ENCODE measurements at regions not wholly inside any gene's neighbourhood (a gene's known extent, or its start where the extent isn't known, plus 50 kb on each side); places are given as distances from the start of the nearest gene placed in this dataset.

DNA sequence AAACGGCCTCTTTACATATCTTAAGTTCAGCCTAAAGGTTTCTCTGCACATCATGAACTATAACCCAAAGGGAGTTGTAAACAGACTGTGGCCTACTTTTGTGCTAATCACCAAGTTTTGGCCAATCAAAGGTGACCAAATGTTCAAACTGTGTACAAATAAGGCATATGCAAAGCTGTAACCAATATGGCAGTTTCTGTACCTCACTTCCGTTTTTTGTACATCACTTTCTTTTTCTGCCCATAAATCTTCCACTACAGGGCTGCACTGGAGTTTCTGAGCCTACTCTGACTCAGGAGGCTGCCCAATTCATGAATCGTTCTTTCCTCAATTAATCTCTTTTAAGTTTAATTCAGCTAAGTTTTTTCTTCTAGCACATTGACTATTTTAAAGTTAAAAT lies 318.7 kb downstream of the SLC7A11 start:
- Mint-ChIP-seq H3K27ac (ENCODE audit: unreplicated experiment) (no peak overlapping the region), H3K4me1 (ENCODE audit: unreplicated experiment) (no peaks in the 10 kb centered on the region), H3K27me3 (ENCODE audit: unreplicated experiment) (no peaks in the 10 kb centered on the region), H3K4me3 (ENCODE audit: unreplicated experiment) (no peak overlapping the region), H3K9me3 (ENCODE audit: unreplicated experiment) (no peaks in the 10 kb centered on the region), H3K36me3 (ENCODE audit: low read depth, unreplicated experiment) (no peaks in the 10 kb centered on the region)
- TF ChIP-seq, protein P1, sequence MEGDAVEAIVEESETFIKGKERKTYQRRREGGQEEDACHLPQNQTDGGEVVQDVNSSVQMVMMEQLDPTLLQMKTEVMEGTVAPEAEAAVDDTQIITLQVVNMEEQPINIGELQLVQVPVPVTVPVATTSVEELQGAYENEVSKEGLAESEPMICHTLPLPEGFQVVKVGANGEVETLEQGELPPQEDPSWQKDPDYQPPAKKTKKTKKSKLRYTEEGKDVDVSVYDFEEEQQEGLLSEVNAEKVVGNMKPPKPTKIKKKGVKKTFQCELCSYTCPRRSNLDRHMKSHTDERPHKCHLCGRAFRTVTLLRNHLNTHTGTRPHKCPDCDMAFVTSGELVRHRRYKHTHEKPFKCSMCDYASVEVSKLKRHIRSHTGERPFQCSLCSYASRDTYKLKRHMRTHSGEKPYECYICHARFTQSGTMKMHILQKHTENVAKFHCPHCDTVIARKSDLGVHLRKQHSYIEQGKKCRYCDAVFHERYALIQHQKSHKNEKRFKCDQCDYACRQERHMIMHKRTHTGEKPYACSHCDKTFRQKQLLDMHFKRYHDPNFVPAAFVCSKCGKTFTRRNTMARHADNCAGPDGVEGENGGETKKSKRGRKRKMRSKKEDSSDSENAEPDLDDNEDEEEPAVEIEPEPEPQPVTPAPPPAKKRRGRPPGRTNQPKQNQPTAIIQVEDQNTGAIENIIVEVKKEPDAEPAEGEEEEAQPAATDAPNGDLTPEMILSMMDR (IDR thresholded peaks at IDR 0.05; ENCODE audit: unreplicated experiment) = no peak
- no peak for DNase-seq (ENCODE audit: low spot score)

DNA sequence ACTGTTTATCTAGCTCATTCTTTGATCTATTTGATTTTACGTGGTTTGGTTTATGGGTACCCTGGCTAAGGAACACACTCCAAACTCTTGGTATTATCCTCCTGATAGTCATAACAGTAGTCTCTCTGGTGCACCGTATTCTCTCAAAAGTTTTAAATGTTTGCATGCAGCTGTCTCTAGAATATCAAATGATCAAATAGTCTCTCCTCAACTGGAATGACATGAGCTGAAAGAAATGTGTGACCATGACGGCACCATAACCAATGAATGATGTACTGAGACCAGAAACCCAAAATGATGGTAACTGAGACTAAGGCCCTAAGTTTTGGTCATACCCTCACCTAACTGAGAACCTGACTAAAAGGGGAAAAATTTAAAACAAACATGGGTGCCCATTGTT lies 319.4 kb downstream of the SLC7A11 start:
- TF ChIP-seq, protein P1 (IDR thresholded peaks at IDR 0.05; ENCODE audit: unreplicated experiment) = no peak
- Mint-ChIP-seq H3K27ac (ENCODE audit: unreplicated experiment) (no peak overlapping the region), H3K27me3 (ENCODE audit: unreplicated experiment) (no peaks in the 10 kb centered on the region), H3K36me3 (ENCODE audit: low read depth, unreplicated experiment) (no peaks in the 10 kb centered on the region), H3K4me3 (ENCODE audit: unreplicated experiment) (no peak overlapping the region), H3K4me1 (ENCODE audit: unreplicated experiment) (no peaks in the 10 kb centered on the region), H3K9me3 (ENCODE audit: unreplicated experiment) (no peaks in the 10 kb centered on the region)
- no peak for DNase-seq (ENCODE audit: low spot score)

DNA sequence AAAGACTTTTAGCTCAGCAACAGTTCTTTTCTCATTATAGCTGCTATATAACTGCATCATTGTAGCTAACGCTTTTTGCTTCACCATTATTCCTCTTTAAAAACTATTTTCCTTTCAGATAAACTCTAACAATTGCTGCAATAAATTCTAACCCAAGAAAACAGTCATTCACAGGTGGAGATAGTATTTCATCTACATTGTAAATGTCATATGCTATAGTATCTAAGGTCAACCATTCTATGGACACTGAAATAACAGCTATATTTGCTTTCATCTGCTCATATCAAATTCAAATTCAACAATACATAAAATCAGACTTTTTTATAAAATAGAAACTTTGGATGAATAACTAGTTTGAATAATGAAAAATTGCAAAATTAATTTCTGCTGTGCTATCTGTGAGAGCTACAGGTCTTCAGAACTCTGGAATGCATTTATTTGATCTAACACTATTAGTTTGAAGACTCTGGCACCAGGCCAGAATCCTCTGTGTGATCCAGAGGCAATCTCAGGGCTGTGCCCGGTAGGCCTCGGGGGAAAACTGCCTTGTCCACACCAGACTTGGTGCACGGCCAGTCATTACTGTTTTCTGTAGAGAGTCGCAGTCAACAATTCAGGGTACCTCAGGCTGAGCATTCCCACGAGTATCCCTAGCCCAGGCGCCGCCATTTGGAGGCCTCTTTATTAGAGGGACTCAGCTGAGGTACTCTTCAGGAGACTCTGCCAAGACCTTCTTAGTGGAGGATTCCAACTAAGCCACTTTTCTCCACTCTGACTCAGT lies 332.4 kb downstream of the SLC7A11 start:
- Mint-ChIP-seq H3K9me3 (ENCODE audit: unreplicated experiment) (no peaks in the 10 kb centered on the region), H3K4me1 (ENCODE audit: unreplicated experiment) (no peaks in the 10 kb centered on the region), H3K36me3 (ENCODE audit: low read depth, unreplicated experiment) (no peaks in the 10 kb centered on the region), H3K27me3 (ENCODE audit: unreplicated experiment) (peaks cover 2% of the 10 kb centered on the region), H3K27ac (ENCODE audit: unreplicated experiment) (no peak overlapping the region), H3K4me3 (ENCODE audit: unreplicated experiment) (no peak overlapping the region)
- TF ChIP-seq, protein P1 (IDR thresholded peaks at IDR 0.05; ENCODE audit: unreplicated experiment) = no peak
- no peak for DNase-seq (ENCODE audit: low spot score)

DNA sequence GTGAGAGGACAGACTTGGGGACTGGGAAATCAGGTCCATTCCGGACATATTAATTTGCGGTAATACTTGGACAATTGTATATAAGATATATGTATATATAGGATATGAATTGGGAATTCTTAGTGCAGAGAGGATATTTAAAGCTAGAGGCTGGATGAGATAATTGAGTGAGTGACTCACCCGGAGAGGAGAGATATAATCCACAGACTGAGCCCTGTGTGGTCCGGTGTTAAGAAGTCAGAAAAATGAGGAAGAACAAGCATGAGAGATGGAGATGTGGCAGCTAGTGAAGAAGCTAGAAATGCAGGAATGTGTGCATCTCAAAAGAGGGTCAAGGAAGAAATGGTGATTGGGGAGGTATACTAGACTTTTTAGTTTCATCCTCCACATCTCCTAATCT lies 336.2 kb downstream of the SLC7A11 start:
- TF ChIP-seq, protein P1 (IDR thresholded peaks at IDR 0.05; ENCODE audit: unreplicated experiment) = no peak
- no peaks in the 10 kb centered on the region for H3K9me3 Mint-ChIP-seq (ENCODE audit: unreplicated experiment)
- no peak overlapping the region for H3K27ac Mint-ChIP-seq (ENCODE audit: unreplicated experiment)
- no peaks in the 10 kb centered on the region for H3K4me1 Mint-ChIP-seq (ENCODE audit: unreplicated experiment)
- no peak overlapping the region for H3K4me3 Mint-ChIP-seq (ENCODE audit: unreplicated experiment)
- DNase-seq (ENCODE audit: low spot score) = no peak
- no peaks in the 10 kb centered on the region for H3K27me3 Mint-ChIP-seq (ENCODE audit: unreplicated experiment)
- H3K36me3 Mint-ChIP-seq (ENCODE audit: low read depth, unreplicated experiment) = no peaks in the 10 kb centered on the region

DNA sequence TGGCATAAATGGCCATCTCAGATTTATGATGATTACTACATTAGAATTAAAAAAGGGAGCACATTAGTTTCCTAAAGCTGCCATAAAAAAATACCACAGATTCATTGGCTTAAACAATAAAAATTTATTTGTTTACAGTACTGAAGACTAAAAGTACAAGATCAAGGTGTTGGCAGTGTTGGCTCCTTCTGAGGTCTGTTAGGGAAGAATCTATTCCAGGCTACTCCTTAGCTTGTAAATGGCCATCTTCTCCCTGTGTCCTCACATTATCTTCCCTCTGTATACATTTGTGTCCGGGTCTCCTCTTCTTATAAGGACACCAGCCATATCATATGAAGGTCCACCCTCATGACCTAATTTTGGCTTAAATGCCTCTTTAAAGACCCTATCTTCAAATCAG lies 341.0 kb downstream of the SLC7A11 start:
- H3K4me3 Mint-ChIP-seq (ENCODE audit: unreplicated experiment) = no peak overlapping the region
- H3K27me3 Mint-ChIP-seq (ENCODE audit: unreplicated experiment) = no peaks in the 10 kb centered on the region
- no peaks in the 10 kb centered on the region for H3K4me1 Mint-ChIP-seq (ENCODE audit: unreplicated experiment)
- no peak overlapping the region for H3K27ac Mint-ChIP-seq (ENCODE audit: unreplicated experiment)
- no peaks in the 10 kb centered on the region for H3K9me3 Mint-ChIP-seq (ENCODE audit: unreplicated experiment)
- TF ChIP-seq, protein P1 (IDR thresholded peaks at IDR 0.05; ENCODE audit: unreplicated experiment) = no peak
- DNase-seq (ENCODE audit: low spot score) = no peak
- no peaks in the 10 kb centered on the region for H3K36me3 Mint-ChIP-seq (ENCODE audit: low read depth, unreplicated experiment)
